GM12878 (cell line): ENCODE measurements at regions not wholly inside any gene's neighbourhood (a gene's known extent, or its start where the extent isn't known, plus 50 kb on each side); places are given as distances from the start of the nearest gene placed in this dataset.
A peak's percentile ranks its signal among the peaks of the same experiment; 100 is the strongest.

Source experiments
- BHLHE40 ChIP-seq, 2 experiments: fragments of 450-650 bp in 1 of 2; IDR thresholded peaks; 2 replicates each; pipeline ENCODE4 v1.6.1; 2011 to 2017; ENCODE audit warnings: low read depth in 2 of 2, borderline replicate concordance in 1 of 2, improper control_type of control experiment in 1 of 2, low read length in 1 of 2, mild to moderate bottlenecking in 1 of 2
- CEBPB ChIP-seq, 2 experiments: fragments of 150-350 bp in 1 of 2; IDR thresholded peaks; 2 replicates each; pipeline ENCODE4 v1.6.1; 2012 to 2014; ENCODE audit warnings: low read depth in 2 of 2, low read length in 2 of 2, borderline replicate concordance in 1 of 2, inconsistent platforms in 1 of 2
- CUX1 ChIP-seq: IDR thresholded peaks from 2 replicates; pipeline ENCODE4 v1.6.1; 2012; ENCODE audit warnings: improper control_type of control experiment, low read depth, low read length; ENCODE audit not compliant: insufficient replicate concordance
- IRF5 ChIP-seq: fragments of 450-650 bp; IDR thresholded peaks from 2 replicates; pipeline ENCODE4 v1.6.1; 2017; ENCODE audit warnings: borderline replicate concordance
- JUND ChIP-seq: IDR thresholded peaks from 2 replicates; pipeline ENCODE4 v1.6.1; 2012; ENCODE audit warnings: low read depth, mild to moderate bottlenecking, low read length, improper control_type of control experiment, moderate library complexity
- MEF2B ChIP-seq: fragments of 450-650 bp; IDR thresholded peaks from 2 replicates; pipeline ENCODE4 v1.6.1; 2018; ENCODE audit warnings: mild to moderate bottlenecking, moderate library complexity; ENCODE audit not compliant: partially characterized antibody, poor library complexity, severe bottlenecking
- POLR2AphosphoS5 ChIP-seq: IDR thresholded peaks from 2 replicates; pipeline ENCODE4 v1.6.1; 2011; ENCODE audit warnings: mild to moderate bottlenecking, low read length, inconsistent platforms
- RAD21 ChIP-seq: IDR thresholded peaks from 2 replicates; pipeline ENCODE4 v1.6.1; 2011; ENCODE audit warnings: mild to moderate bottlenecking, low read depth, low read length, moderate library complexity; ENCODE audit not compliant: insufficient read depth
- REST ChIP-seq: IDR thresholded peaks from 2 replicates; pipeline ENCODE4 v1.6.1; 2012; ENCODE audit warnings: mild to moderate bottlenecking, low read depth, low read length
- SMAD1 ChIP-seq: fragments of 450-650 bp; IDR thresholded peaks from 2 replicates; pipeline ENCODE4 v1.6.1; 2018; ENCODE audit warnings: mild to moderate bottlenecking, low read depth; ENCODE audit not compliant: partially characterized antibody
- SUPT20H ChIP-seq: IDR thresholded peaks from 2 replicates; pipeline ENCODE4 v1.6.1; 2011; ENCODE audit warnings: low read depth, mild to moderate bottlenecking, low read length, moderate library complexity, borderline replicate concordance; ENCODE audit not compliant: control insufficient read depth
- SUZ12 ChIP-seq: fragments of 200-600 bp; sonication (generic); IDR thresholded peaks from one replicate; pipeline ENCODE4 v1.6.1; 2018; ENCODE audit warnings: antibody characterized with exemption, mild to moderate bottlenecking; ENCODE audit not compliant: unreplicated experiment
- ZNF217 ChIP-seq: fragments of 450-650 bp; IDR thresholded peaks from 2 replicates; pipeline ENCODE4 v1.6.1; 2017; ENCODE audit warnings: antibody characterized with exemption, mild to moderate bottlenecking

GRCh38 chr7:55309040-55309991 lies 55.8 kb upstream of the LANCL2 start (continued):
- TF ChIP-seq BHLHE40 (IDR thresholded peaks at IDR 0.05; ENCODE audit: borderline replicate concordance in 1 of 2, low read depth in 2 of 2, low read length in 1 of 2), result peak; percentile 96 to 98
- peak; percentile 87 for TF ChIP-seq SMAD1
- TF ChIP-seq REST, result no peak
- TF ChIP-seq CUX1, result no peak
- TF ChIP-seq SUPT20H, result no peak
- peak; percentile 76; the same call in 1 of the 2 replicates for TF ChIP-seq IRF5
- TF ChIP-seq MEF2B, result peak; percentile 90
- TF ChIP-seq RAD21, result no peak
- TF ChIP-seq POLR2AphosphoS5, result no peak
- TF ChIP-seq CEBPB (IDR thresholded peaks at IDR 0.05; ENCODE audit: borderline replicate concordance in 1 of 2, low read depth in 2 of 2, low read length in 2 of 2), result peak in 1 of 2 experiments; percentile 94; a peak in 2 of 4 replicates
- TF ChIP-seq ZNF217, result peak; percentile 95
- TF ChIP-seq JUND, result peak; percentile 89
- TF ChIP-seq SUZ12, result no peak
